ENCODE measurements at regions not wholly inside any gene's neighbourhood (a gene's known extent, or its start where the extent isn't known, plus 50 kb on each side); places are given as distances from the start of the nearest gene placed in this dataset.

DNA sequence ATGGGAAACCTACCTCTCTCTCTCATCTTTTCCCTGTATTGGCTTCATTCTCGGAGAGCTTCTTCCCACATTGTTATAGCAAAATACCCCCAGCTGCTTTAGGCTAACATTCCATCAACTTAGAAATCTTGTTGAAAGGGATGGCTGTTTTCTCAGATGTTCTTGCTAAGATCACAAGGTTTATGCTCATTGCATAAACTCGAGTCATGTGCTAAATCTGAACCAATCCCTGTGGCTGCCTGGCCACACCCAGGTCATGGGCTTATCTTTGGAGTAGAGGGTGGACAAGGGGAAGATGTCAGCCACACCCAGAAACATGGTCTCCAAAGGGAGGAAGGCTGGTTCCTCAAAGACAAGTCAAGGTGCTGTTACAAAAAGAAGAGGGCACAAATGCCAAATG, 150.6 kb upstream of the UMPS start:
- TF ChIP-seq, protein P1, sequence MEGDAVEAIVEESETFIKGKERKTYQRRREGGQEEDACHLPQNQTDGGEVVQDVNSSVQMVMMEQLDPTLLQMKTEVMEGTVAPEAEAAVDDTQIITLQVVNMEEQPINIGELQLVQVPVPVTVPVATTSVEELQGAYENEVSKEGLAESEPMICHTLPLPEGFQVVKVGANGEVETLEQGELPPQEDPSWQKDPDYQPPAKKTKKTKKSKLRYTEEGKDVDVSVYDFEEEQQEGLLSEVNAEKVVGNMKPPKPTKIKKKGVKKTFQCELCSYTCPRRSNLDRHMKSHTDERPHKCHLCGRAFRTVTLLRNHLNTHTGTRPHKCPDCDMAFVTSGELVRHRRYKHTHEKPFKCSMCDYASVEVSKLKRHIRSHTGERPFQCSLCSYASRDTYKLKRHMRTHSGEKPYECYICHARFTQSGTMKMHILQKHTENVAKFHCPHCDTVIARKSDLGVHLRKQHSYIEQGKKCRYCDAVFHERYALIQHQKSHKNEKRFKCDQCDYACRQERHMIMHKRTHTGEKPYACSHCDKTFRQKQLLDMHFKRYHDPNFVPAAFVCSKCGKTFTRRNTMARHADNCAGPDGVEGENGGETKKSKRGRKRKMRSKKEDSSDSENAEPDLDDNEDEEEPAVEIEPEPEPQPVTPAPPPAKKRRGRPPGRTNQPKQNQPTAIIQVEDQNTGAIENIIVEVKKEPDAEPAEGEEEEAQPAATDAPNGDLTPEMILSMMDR (IDR thresholded peaks at IDR 0.05; ENCODE audit: insufficient read depth, low read length, poor library complexity, severe bottlenecking) = no peak
- TF ChIP-seq EZH2phosphoT487 (conservative IDR thresholded peaks at IDR 0.05; ENCODE audit: low read length) = no peak

Measured in SU-DHL-6 (cell line).